A549 (cell line): ENCODE measurements at regions not wholly inside any gene's neighbourhood (a gene's known extent, or its start where the extent isn't known, plus 50 kb on each side); places are given as distances from the start of the nearest gene placed in this dataset.
A peak's percentile ranks its signal among the peaks of the same experiment; 100 is the strongest.

ENCODE experiments used
- ATAC-seq, 2 experiments: fragments of 200-7000 bp in 1 of 2; fragments of >200 bp in 1 of 2; cut with Nextera tagmentation in 1 of 2; cut with Tn5 transposase in 1 of 2; 3 replicates each; pipeline versions ENCODE4 v1.8.0 to v1.9.1; 2018 to 2020; ENCODE audit warnings: mild to moderate bottlenecking in 1 of 2, moderate library complexity in 1 of 2
- CTCF ChIA-PET: fragments of 300-600 bp; sonication (Branson Sonifier 250); formaldehyde crosslinking; extraction: SDS; loops from one replicate; lab custom pipeline; 2021; ENCODE audit warnings: antibody characterized with exemption, inconsistent platforms; lab: Yijun Ruan, JAX
- POLR2A ChIA-PET: fragments of 350-600 bp; formaldehyde crosslinking; extraction: SDS; loops from one replicate; lab custom pipeline; 2021; ENCODE audit warnings: antibody characterized with exemption, inconsistent platforms; lab: Yijun Ruan, JAX
- DNase-seq, 2 experiments: peaks; one replicate each; pipeline versions ENCODE4 v3.0.0 to v3.0.0-alpha.2; 2011 to 2016; ENCODE audit warnings: low read depth in 1 of 2, low spot score in 1 of 2
- FAIRE-seq: peaks from 2 replicates; lab custom pipeline; 2011; peaks lifted over from hg19 to GRCh38; lab: Jason Lieb, UNC
- H3K27ac ChIP-seq, 2 experiments: fragments of >200 bp; sonication (Bioruptor Twin); formaldehyde crosslinking; 3 replicates each; pipeline ENCODE4 v1.5.1; 2016 to 2017
- H3K4me1 ChIP-seq: fragments of >200 bp; sonication (Bioruptor Twin); formaldehyde crosslinking; 3 replicates; pipeline ENCODE4 v1.6.1; 2016
- H3K4me2 ChIP-seq: fragments of >200 bp; sonication (Bioruptor Twin); formaldehyde crosslinking; 3 replicates; pipeline ENCODE4 v1.6.1; 2016
- H3K4me3 ChIP-seq: fragments of >200 bp; sonication (Bioruptor Twin); formaldehyde crosslinking; 3 replicates; pipeline ENCODE4 v1.5.1; 2016
- H3K9me3 ChIP-seq: fragments of >200 bp; sonication (Bioruptor Twin); formaldehyde crosslinking; 3 replicates; pipeline ENCODE4 v1.6.1; 2016
- ATOH8 ChIP-seq: fragments of 250-450 bp; sonication (Bioruptor Pico); IDR thresholded peaks from 2 replicates; pipeline ENCODE4 v1.5.0; 2020; ENCODE audit warnings: low read depth, mild to moderate bottlenecking, moderate library complexity
- CHD2 ChIP-seq: fragments of 150-350 bp; IDR thresholded peaks from 2 replicates; pipeline ENCODE4 v1.6.1; 2014; ENCODE audit warnings: low read length; ENCODE audit not compliant: partially characterized antibody
- CHD4 ChIP-seq: fragments of 200-600 bp; sonication (generic); IDR thresholded peaks from 2 replicates; pipeline ENCODE4 v1.6.1; 2016; ENCODE audit warnings: antibody characterized with exemption, mild to moderate bottlenecking, borderline replicate concordance
- EHF ChIP-seq: fragments of 250-450 bp; sonication (Bioruptor Pico); IDR thresholded peaks from 2 replicates; pipeline ENCODE4 v1.5.0; 2020; ENCODE audit warnings: mild to moderate bottlenecking
- ELK1 ChIP-seq: fragments of 150-350 bp; IDR thresholded peaks from 2 replicates; pipeline ENCODE4 v1.6.1; 2014; ENCODE audit warnings: low read depth, mild to moderate bottlenecking, low read length
- ESRRA ChIP-seq: fragments of 150-350 bp; IDR thresholded peaks from 2 replicates; pipeline ENCODE4 v1.6.1; 2014; ENCODE audit warnings: mild to moderate bottlenecking, low read length, borderline replicate concordance
- FOSB ChIP-seq: fragments of 250-450 bp; sonication (Bioruptor Pico); IDR thresholded peaks from 2 replicates; pipeline ENCODE4 v1.5.0; 2020; ENCODE audit warnings: mild to moderate bottlenecking, moderate library complexity
- FOSL2 ChIP-seq, 2 experiments: fragments of 450-650 bp in 1 of 2; fragments of >200 bp in 1 of 2; sonication (Bioruptor Twin) in 1 of 2; formaldehyde crosslinking; IDR thresholded peaks; 2 replicates each; pipeline versions ENCODE4 v1.5.0 to v1.6.1; 2016 to 2020; ENCODE audit warnings: mild to moderate bottlenecking in 1 of 2, moderate library complexity in 1 of 2
- FOXS1 ChIP-seq: fragments of 250-450 bp; sonication (Bioruptor Pico); IDR thresholded peaks from 2 replicates; pipeline ENCODE4 v1.5.0; 2020; ENCODE audit warnings: mild to moderate bottlenecking, moderate library complexity
- HDAC2 ChIP-seq: fragments of 200-600 bp; sonication (generic); IDR thresholded peaks from 2 replicates; pipeline ENCODE4 v1.6.1; 2016
- HES2 ChIP-seq: fragments of >200 bp; sonication (Bioruptor Twin); formaldehyde crosslinking; IDR thresholded peaks from 2 replicates; pipeline ENCODE4 v1.6.1; 2016
- HMGXB4 ChIP-seq: fragments of 250-450 bp; sonication (Bioruptor Pico); IDR thresholded peaks from 2 replicates; pipeline ENCODE4 v1.5.0; 2021; ENCODE audit warnings: mild to moderate bottlenecking, moderate library complexity, borderline replicate concordance
- HOXA7 ChIP-seq: fragments of 250-450 bp; sonication (Bioruptor Pico); IDR thresholded peaks from 2 replicates; pipeline ENCODE4 v1.5.0; 2020; ENCODE audit warnings: mild to moderate bottlenecking, moderate library complexity
- KDM1A ChIP-seq: fragments of 200-600 bp; sonication (generic); IDR thresholded peaks from 2 replicates; pipeline ENCODE4 v1.6.1; 2016; ENCODE audit warnings: low read depth, mild to moderate bottlenecking
- KDM5A ChIP-seq: fragments of 200-600 bp; sonication (generic); IDR thresholded peaks from 2 replicates; pipeline ENCODE4 v1.6.1; 2016; ENCODE audit warnings: antibody characterized with exemption, mild to moderate bottlenecking
- MAFK ChIP-seq: fragments of 450-650 bp; IDR thresholded peaks from 2 replicates; pipeline ENCODE4 v1.6.1; 2014; ENCODE audit not compliant: partially characterized antibody
- RARB ChIP-seq: fragments of 250-450 bp; sonication (Bioruptor Pico); IDR thresholded peaks from 2 replicates; pipeline ENCODE4 v1.8.0; 2021; ENCODE audit warnings: mild to moderate bottlenecking, moderate library complexity
- RFX5 ChIP-seq: fragments of 450-650 bp; IDR thresholded peaks from 2 replicates; pipeline ENCODE4 v1.7.1; 2014; ENCODE audit warnings: antibody characterized with exemption, mild to moderate bottlenecking, moderate library complexity
- TFCP2L1 ChIP-seq: fragments of 250-450 bp; sonication (Bioruptor Pico); IDR thresholded peaks from 2 replicates; pipeline ENCODE4 v1.5.0; 2021; ENCODE audit warnings: mild to moderate bottlenecking
- USF2 ChIP-seq: fragments of 450-650 bp; IDR thresholded peaks from 2 replicates; pipeline ENCODE4 v1.6.1; 2014; ENCODE audit warnings: antibody characterized with exemption
- ZFP36 ChIP-seq: fragments of 450-650 bp; IDR thresholded peaks from 2 replicates; pipeline ENCODE4 v1.6.1; 2014; ENCODE audit warnings: borderline replicate concordance; ENCODE audit not compliant: partially characterized antibody
- ZNF302 ChIP-seq: fragments of 250-450 bp; sonication (Bioruptor Pico); IDR thresholded peaks from 2 replicates; pipeline ENCODE4 v1.9.0; 2021; ENCODE audit warnings: inconsistent platforms, mild to moderate bottlenecking, moderate library complexity
- ZSCAN20 ChIP-seq: fragments of 250-450 bp; sonication (Bioruptor Pico); IDR thresholded peaks from 2 replicates; pipeline ENCODE4 v1.8.0; 2022; ENCODE audit warnings: mild to moderate bottlenecking, moderate library complexity
- WGBS: methylation state at CpG from one replicate; pipeline ENCODE4 v1.1.6; 2017; ENCODE audit errors: missing lambda C conversion rate; 5-methylcytosine and 5-hydroxymethylcytosine counted together

GRCh38 chr7:19919261-19920095, 146.1 kb upstream of the TMEM196 start:
- no peak overlapping the region for H3K27ac ChIP-seq
- no peaks in the 10 kb centered on the region for H3K9me3 ChIP-seq
- 53% methylated on average over 6 of the region's 6 CpGs for WGBS
- ChIA-PET CTCF (interaction anchor here (0.6 kb wide), 1 partner anchor 83 kb away, joined by 3 read pairs; no protein-coding TSS in a partner anchor), POLR2A (no interaction called here)
- H3K4me2 ChIP-seq: no peak overlapping the region
- TF ChIP-seq EHF (CRISPR knock-in tag) (no peak), CHD2 (no peak), ZFP36 (no peak), CHD4 (no peak), ZNF302 (CRISPR knock-in tag) (no peak), HMGXB4 (no peak), KDM1A (no peak), TFCP2L1 (CRISPR knock-in tag) (no peak), KDM5A (no peak), FOXS1 (CRISPR knock-in tag) (no peak), HDAC2 (no peak), ELK1 (no peak), ESRRA (no peak), ATOH8 (CRISPR knock-in tag) (no peak)
- DNase-seq (no peak), ATAC-seq (no peak), FAIRE-seq (no peak)
- H3K4me1 ChIP-seq: peaks cover 8% of the 10 kb centered on the region
- H3K4me3 ChIP-seq: no peak overlapping the region

GRCh38 chr7:19916046-19916445, 142.6 kb upstream of the TMEM196 start:
- ChIA-PET POLR2A (interaction anchor here (0.6 kb wide), 1 partner anchor 74 kb away, joined by 5 read pairs; no protein-coding TSS in a partner anchor), CTCF (no interaction called here)
- Histone ChIP-seq H3K4me2 (peak overlapping the region; percentile 29), H3K9me3 (no peaks in the 10 kb centered on the region), H3K4me1 (peaks cover 8% of the 10 kb centered on the region), H3K4me3 (no peak overlapping the region), H3K27ac (no peak overlapping the region)
- ATAC-seq (no peak), FAIRE-seq (no peak), DNase-seq (no peak)
- TF ChIP-seq FOSL2 (IDR thresholded peaks at IDR 0.05) (no peak), FOSL2 (CRISPR knock-in tag; IDR thresholded peaks at IDR 0.05) (no peak), RFX5 (no peak), RARB (CRISPR knock-in tag) (no peak), ZSCAN20 (CRISPR knock-in tag) (no peak), USF2 (no peak), ZFP36 (no peak), HES2 (no peak), MAFK (no peak), FOSB (no peak), HOXA7 (CRISPR knock-in tag) (no peak)
- WGBS: 93% methylated on average over 1 of the region's 1 CpG
